ENCODE measurements at regions not wholly inside any gene's neighbourhood (a gene's known extent, or its start where the extent isn't known, plus 50 kb on each side); places are given as distances from the start of the nearest gene placed in this dataset.

DNA sequence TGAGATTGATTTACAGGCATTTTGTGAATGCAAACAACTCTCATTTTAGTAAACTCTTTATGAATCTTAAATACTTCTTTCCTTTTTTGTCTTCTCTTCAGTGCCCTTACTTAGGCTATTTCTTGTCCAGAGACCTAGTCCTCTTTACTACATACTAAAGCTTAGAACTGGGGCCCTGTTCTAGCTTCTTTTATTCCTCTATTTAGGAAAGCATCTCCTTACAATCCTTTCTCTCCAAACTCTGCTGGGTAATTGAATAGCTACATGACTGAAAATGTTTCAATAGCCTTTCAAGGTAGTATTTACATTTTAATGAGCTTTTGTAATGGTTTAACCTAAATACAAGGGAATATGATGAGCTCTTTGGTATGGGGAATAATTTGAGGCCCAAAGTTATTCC lies 1701.5 kb upstream of the TENM3 start (continued):
- TF ChIP-seq ZBTB33 (IDR thresholded peaks at IDR 0.05; ENCODE audit: extremely low read depth, insufficient replicate concordance, low read length) (no peak), CEBPB (IDR thresholded peaks at IDR 0.05; ENCODE audit: low read depth) (no peak), EZH2 (IDR thresholded peaks at IDR 0.05) (no peak)

DNA sequence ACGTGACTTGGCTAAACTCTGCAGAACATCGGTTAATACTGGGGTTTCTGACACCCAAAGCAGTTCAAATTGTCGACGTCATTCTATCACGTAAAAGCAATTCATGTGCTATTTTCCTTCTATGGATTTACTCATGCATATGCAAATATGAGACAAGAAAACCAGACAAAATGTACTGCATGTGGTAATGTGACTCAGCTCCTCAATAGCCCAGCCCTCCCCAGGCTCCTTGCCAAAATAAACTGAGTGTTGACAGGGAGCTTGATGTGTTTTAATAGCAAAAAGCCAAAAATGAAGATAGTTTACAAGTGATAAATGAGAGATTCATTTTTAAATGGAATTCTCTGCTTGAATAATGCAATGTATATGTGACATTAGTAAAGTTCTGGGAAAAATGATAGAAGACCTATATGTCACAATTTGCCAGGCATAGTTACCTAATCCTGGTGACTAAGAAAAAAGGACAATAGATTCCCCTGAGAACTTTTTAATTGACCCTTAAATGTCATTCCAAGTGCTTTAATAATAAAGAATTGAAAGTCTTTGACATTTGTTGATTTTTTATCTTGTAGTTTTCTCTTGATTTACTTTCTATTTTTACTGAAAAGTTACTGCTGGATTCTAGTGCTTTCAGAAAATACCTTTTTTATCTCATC lies 1700.6 kb upstream of the TENM3 start:
- Histone ChIP-seq H3K27me3 (ENCODE audit: insufficient read depth, low read length) (no peaks in the 10 kb centered on the region), H3K9me2 (ENCODE audit: insufficient read depth) (no peaks in the 10 kb centered on the region), H3K79me2 (ENCODE audit: insufficient read depth, low read length) (no peaks in the 10 kb centered on the region), H3K4me3 (replicated peaks in 1 of 2; ENCODE audit: low read depth in 1 of 2, low read length in 2 of 2) (no peak overlapping the region), H3K36me3 (ENCODE audit: control insufficient read depth in 1 of 2, insufficient read depth in 2 of 2, low read length in 2 of 2) (no peaks in the 10 kb centered on the region), H3K4me2 (ENCODE audit: low read length) (no peak overlapping the region), H2AFZ (ENCODE audit: low read depth, low read length, poor library complexity, severe bottlenecking) (no peak overlapping the region), H3K4me1 (ENCODE audit: control insufficient read depth in 1 of 2, insufficient read depth in 2 of 2, low read length in 2 of 2) (peaks cover 0 to 4% of the 10 kb centered on the region in 2 experiments; a peak in 1 of 4 replicates), H4K20me1 (ENCODE audit: insufficient read depth) (no peaks in the 10 kb centered on the region), H3K27ac (ENCODE audit: low read depth, low read length) (no peak overlapping the region), H3K9ac (ENCODE audit: low read length) (no peak overlapping the region), H3K9me3 (ENCODE audit: control insufficient read depth in 1 of 2, insufficient read depth in 1 of 2, low read depth in 1 of 2, low read length in 2 of 2) (no peaks in the 10 kb centered on the region)
- 0 out of 2 replicates have a peak, but pooled peaks have one; percentile 46 for ATAC-seq
- intact Hi-C loops (cut with micrococcal nuclease): no loop called here
- ChIA-PET RAD21 (ENCODE audit: low non-redundant PET in 1 of 2, low total read pairs in 2 of 2, uncharacterized antibody in 2 of 2, unreplicated experiment in 2 of 2) (no interaction called here), POLR2A (no interaction called here), CTCF (no interaction called here)
- no TSS peak for BruUV-seq (replicated peaks)
- TF ChIP-seq EZH2 (IDR thresholded peaks at IDR 0.05) (no peak), FOSL1 (IDR thresholded peaks at IDR 0.05; ENCODE audit: low read depth) (0 out of 2 replicates have a peak, but pooled peaks have one; percentile 21)
- DNase-seq (ENCODE audit: low read depth, low spot score): peak; percentile 3

GRCh38 chr4:180550106-180550505 lies 1693.1 kb upstream of the TENM3 start:
- Histone ChIP-seq H3K9me2 (ENCODE audit: insufficient read depth) (no peaks in the 10 kb centered on the region), H3K27me3 (ENCODE audit: insufficient read depth, low read length) (no peaks in the 10 kb centered on the region), H3K9ac (ENCODE audit: low read length) (no peak overlapping the region), H3K9me3 (ENCODE audit: control insufficient read depth in 1 of 2, insufficient read depth in 1 of 2, low read depth in 1 of 2, low read length in 2 of 2) (no peaks in the 10 kb centered on the region), H3K36me3 (ENCODE audit: control insufficient read depth in 1 of 2, insufficient read depth in 2 of 2, low read length in 2 of 2) (no peaks in the 10 kb centered on the region), H3K79me2 (ENCODE audit: insufficient read depth, low read length) (no peaks in the 10 kb centered on the region), H3K4me3 (replicated peaks in 1 of 2; ENCODE audit: low read depth in 1 of 2, low read length in 2 of 2) (no peak overlapping the region), H3K4me2 (ENCODE audit: low read length) (no peak overlapping the region), H2AFZ (ENCODE audit: low read depth, low read length, poor library complexity, severe bottlenecking) (no peak overlapping the region), H3K4me1 (ENCODE audit: control insufficient read depth in 1 of 2, insufficient read depth in 2 of 2, low read length in 2 of 2) (no peaks in the 10 kb centered on the region), H4K20me1 (ENCODE audit: insufficient read depth) (no peaks in the 10 kb centered on the region), H3K27ac (ENCODE audit: low read depth, low read length) (no peak overlapping the region)
- ChIA-PET RAD21 (ENCODE audit: low non-redundant PET in 1 of 2, low total read pairs in 2 of 2, uncharacterized antibody in 2 of 2, unreplicated experiment in 2 of 2) (no interaction called here), POLR2A (no interaction called here), CTCF (no interaction called here)
- peak; percentile 2 for DNase-seq (ENCODE audit: low read depth, low spot score)
- no peak for TF ChIP-seq TCF7L2 (IDR thresholded peaks at IDR 0.05; ENCODE audit: borderline replicate concordance, extremely low read depth, insufficient read depth, insufficient read length)
- TF ChIP-seq, protein P1, sequence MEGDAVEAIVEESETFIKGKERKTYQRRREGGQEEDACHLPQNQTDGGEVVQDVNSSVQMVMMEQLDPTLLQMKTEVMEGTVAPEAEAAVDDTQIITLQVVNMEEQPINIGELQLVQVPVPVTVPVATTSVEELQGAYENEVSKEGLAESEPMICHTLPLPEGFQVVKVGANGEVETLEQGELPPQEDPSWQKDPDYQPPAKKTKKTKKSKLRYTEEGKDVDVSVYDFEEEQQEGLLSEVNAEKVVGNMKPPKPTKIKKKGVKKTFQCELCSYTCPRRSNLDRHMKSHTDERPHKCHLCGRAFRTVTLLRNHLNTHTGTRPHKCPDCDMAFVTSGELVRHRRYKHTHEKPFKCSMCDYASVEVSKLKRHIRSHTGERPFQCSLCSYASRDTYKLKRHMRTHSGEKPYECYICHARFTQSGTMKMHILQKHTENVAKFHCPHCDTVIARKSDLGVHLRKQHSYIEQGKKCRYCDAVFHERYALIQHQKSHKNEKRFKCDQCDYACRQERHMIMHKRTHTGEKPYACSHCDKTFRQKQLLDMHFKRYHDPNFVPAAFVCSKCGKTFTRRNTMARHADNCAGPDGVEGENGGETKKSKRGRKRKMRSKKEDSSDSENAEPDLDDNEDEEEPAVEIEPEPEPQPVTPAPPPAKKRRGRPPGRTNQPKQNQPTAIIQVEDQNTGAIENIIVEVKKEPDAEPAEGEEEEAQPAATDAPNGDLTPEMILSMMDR (IDR thresholded peaks at IDR 0.05 in 2 of 3, conservative IDR thresholded peaks at IDR 0.05 in 1 of 3; ENCODE audit: borderline replicate concordance in 1 of 3, insufficient read depth in 1 of 3, low read depth in 2 of 3, low read length in 2 of 3): peak in 2 of 3 experiments; percentile 28 to 31; a peak in 4 of 6 replicates
- BruUV-seq (replicated peaks): no TSS peak
- ATAC-seq: peak; percentile 82
- intact Hi-C loops (cut with micrococcal nuclease): loop anchor here (10.0 kb wide), 1 partner anchor 1955 kb away; no protein-coding TSS in a partner anchor

Measured in HCT116 (cell line).